OCI-LY3 (cell line): ENCODE measurements at regions not wholly inside any gene's neighbourhood (a gene's known extent, or its start where the extent isn't known, plus 50 kb on each side); places are given as distances from the start of the nearest gene placed in this dataset.

Experiments used
- EZH2phosphoT487 ChIP-seq: fragments of 200-600 bp; shearing (Covaris generic); IDR thresholded peaks from 2 replicates; pipeline ENCODE4 v1.6.1; 2018; ENCODE audit warnings: antibody characterized with exemption, mixed run types, low read depth
- TF ChIP-seq, protein P1 (sequence below): fragments of 200-600, 300-600 bp; sonication (generic); IDR thresholded peaks from 2 replicates; pipeline ENCODE4 v1.5.1; 2014; ENCODE audit warnings: antibody characterized with exemption, low read length, low read depth

DNA sequence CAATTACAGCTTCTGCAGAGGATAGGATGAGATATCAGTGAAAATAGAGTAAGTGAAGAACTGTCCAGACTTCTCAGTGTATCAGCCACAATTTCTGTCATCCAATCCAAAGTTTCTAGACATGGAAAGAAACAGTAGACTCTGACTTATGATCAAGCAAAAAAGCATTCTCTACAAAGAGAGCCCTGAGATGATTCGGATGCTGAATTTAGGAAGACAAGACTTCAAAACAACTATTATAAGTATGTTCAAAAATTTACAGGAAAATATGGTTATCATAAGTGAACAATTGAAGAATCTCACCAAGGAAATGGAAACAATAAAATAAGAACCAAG lies 238.2 kb upstream of the IRS2 start:
- TF ChIP-seq, protein P1, sequence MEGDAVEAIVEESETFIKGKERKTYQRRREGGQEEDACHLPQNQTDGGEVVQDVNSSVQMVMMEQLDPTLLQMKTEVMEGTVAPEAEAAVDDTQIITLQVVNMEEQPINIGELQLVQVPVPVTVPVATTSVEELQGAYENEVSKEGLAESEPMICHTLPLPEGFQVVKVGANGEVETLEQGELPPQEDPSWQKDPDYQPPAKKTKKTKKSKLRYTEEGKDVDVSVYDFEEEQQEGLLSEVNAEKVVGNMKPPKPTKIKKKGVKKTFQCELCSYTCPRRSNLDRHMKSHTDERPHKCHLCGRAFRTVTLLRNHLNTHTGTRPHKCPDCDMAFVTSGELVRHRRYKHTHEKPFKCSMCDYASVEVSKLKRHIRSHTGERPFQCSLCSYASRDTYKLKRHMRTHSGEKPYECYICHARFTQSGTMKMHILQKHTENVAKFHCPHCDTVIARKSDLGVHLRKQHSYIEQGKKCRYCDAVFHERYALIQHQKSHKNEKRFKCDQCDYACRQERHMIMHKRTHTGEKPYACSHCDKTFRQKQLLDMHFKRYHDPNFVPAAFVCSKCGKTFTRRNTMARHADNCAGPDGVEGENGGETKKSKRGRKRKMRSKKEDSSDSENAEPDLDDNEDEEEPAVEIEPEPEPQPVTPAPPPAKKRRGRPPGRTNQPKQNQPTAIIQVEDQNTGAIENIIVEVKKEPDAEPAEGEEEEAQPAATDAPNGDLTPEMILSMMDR: no peak
- TF ChIP-seq EZH2phosphoT487: no peak
